H1 (cell line): ENCODE measurements at regions not wholly inside any gene's neighbourhood (a gene's known extent, or its start where the extent isn't known, plus 50 kb on each side); places are given as distances from the start of the nearest gene placed in this dataset.

Experiments used
- CBX8 ChIP-seq: fragments of 300-800, 300-1000 bp; sonication (generic); IDR thresholded peaks from 2 replicates; pipeline ENCODE4 v1.7.1; 2016; ENCODE audit warnings: low read depth, low read length, borderline replicate concordance
- CEBPB ChIP-seq: IDR thresholded peaks from 2 replicates; pipeline ENCODE4 v1.6.1; 2012; ENCODE audit warnings: low read depth, low read length
- EZH2 ChIP-seq: fragments of 200-600 bp; sonication (generic); IDR thresholded peaks from 2 replicates; pipeline ENCODE4 v1.7.1; 2012; ENCODE audit warnings: low read depth, mild to moderate bottlenecking, moderate library complexity, low read length, inconsistent platforms; ENCODE audit not compliant: severe bottlenecking
- JUND ChIP-seq: IDR thresholded peaks from 2 replicates; pipeline ENCODE4 v1.6.1; 2011; ENCODE audit warnings: mild to moderate bottlenecking, improper control_type of control experiment, low read length
- SIN3A ChIP-seq, 2 experiments: IDR thresholded peaks in 1 of 2; conservative IDR thresholded peaks in 1 of 2; 2 replicates each; pipeline ENCODE4 v1.6.1; 2011 to 2012; ENCODE audit warnings: low read length in 2 of 2, improper control_type of control experiment in 1 of 2, low read depth in 1 of 2, mild to moderate bottlenecking in 1 of 2
- SIRT6 ChIP-seq: IDR thresholded peaks from one replicate; pipeline ENCODE4 v1.7.1; 2012; ENCODE audit warnings: low read length, inconsistent platforms

DNA sequence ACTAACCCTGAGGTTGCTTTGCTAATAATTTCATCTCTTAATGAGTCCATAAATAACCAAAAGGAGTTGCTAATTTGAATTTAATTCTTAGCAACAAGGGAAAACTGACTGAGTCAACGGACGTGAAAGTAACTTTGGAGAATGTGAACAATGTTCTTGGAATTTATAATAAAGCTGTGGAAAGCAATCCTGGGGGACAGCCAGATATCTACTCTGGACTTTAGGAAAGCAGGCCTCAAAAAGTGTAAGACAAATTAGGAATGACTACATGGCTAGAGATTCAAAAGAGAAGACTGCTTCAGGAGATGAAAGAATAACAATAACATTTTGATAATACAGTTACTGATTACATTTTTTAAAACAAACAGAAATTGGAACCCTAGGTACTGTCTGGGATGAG is 318.4 kb upstream of the COL8A1 start (continued):
- TF ChIP-seq JUND, result no peak
- no peak for TF ChIP-seq CEBPB
- TF ChIP-seq CBX8, result no peak
- no peak for TF ChIP-seq EZH2
- no peak for TF ChIP-seq SIN3A (conservative IDR thresholded peaks at IDR 0.05 in 1 of 2, IDR thresholded peaks at IDR 0.05 in 1 of 2; ENCODE audit: low read depth in 1 of 2, low read length in 2 of 2)
- TF ChIP-seq SIRT6, result no peak
